ENCODE measurements at regions not wholly inside any gene's neighbourhood (a gene's known extent, or its start where the extent isn't known, plus 50 kb on each side); places are given as distances from the start of the nearest gene placed in this dataset.

- TF ChIP-seq CTCF (IDR thresholded peaks at IDR 0.05) (no peak), HOXA7 (CRISPR knock-in tag; IDR thresholded peaks at IDR 0.05) (no peak), KDM5A (IDR thresholded peaks at IDR 0.05) (no peak), HDAC2 (IDR thresholded peaks at IDR 0.05) (no peak), POLR2A (IDR thresholded peaks at IDR 0.05; ENCODE audit: low read length) (no peak), BHLHE40 (IDR thresholded peaks at IDR 0.05; ENCODE audit: low read depth, low read length) (no peak), USF2 (IDR thresholded peaks at IDR 0.05) (no peak)
Observed at GRCh38 chr18:30491815-30492551, 550.6 kb downstream of the DSC3 start.
